ENCODE measurements at regions not wholly inside any gene's neighbourhood (a gene's known extent, or its start where the extent isn't known, plus 50 kb on each side); places are given as distances from the start of the nearest gene placed in this dataset.

DNA sequence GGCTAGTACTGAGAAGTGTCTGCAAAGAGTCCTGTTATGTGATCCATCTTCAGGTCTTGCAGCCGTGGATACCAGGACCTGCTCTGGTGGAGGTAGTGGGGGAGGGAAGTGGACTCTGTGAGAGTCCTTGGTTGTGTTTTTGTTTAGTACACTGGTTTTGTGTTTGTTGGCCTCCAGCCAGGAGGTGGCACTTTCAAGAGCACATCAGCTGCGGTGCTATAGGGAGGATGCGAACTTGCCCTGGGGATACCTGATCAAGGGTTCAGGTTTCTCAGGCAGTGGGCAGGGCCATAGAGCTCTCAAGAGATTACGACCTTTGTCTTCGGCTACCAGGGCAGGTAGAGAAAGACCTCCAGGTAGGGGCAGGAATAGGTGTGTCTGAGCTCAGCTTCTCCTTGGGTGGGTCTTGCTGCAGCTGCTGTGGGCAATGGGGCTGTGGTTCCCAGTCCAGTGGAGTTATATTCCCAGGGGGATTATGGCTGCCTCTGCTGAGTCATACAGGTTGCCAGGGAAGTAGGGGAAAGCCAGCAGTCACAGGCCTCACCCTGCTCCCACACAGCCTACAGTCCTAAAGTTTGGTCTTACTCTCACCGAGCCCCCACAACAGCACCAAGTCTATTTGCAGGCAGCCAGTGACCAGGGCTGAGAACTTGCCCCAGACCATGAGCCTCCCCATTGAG lies 132.8 kb upstream of the NPHP3 start:
- intact Hi-C loops (cut with DNase I), result no loop called here
- no peak for DNase-seq
- Histone ChIP-seq H3K4me3 (ENCODE audit: low read length in 2 of 2) (no peak overlapping the region), H3K4me1 (ENCODE audit: control insufficient read depth in 1 of 2, insufficient read depth in 2 of 2, low read length in 2 of 2) (no peaks in the 10 kb centered on the region), H3K27ac (ENCODE audit: low read depth in 1 of 2, low read length in 2 of 2) (no peak overlapping the region), H3K9me3 (ENCODE audit: control insufficient read depth, low read length) (peaks cover 1% of the 10 kb centered on the region), H3K36me3 (ENCODE audit: control insufficient read depth in 1 of 2, insufficient read depth in 2 of 2, low read length in 1 of 2) (no peaks in the 10 kb centered on the region), H3K27me3 (ENCODE audit: control insufficient read depth in 1 of 2, insufficient read depth in 2 of 2, low read length in 1 of 2) (no peaks in the 10 kb centered on the region)
- 88 to 91% methylated on average over 6 of the region's 6 CpGs for WGBS, 2 donors
- ATAC-seq (ENCODE audit: low FRiP score), result no peak

DNA sequence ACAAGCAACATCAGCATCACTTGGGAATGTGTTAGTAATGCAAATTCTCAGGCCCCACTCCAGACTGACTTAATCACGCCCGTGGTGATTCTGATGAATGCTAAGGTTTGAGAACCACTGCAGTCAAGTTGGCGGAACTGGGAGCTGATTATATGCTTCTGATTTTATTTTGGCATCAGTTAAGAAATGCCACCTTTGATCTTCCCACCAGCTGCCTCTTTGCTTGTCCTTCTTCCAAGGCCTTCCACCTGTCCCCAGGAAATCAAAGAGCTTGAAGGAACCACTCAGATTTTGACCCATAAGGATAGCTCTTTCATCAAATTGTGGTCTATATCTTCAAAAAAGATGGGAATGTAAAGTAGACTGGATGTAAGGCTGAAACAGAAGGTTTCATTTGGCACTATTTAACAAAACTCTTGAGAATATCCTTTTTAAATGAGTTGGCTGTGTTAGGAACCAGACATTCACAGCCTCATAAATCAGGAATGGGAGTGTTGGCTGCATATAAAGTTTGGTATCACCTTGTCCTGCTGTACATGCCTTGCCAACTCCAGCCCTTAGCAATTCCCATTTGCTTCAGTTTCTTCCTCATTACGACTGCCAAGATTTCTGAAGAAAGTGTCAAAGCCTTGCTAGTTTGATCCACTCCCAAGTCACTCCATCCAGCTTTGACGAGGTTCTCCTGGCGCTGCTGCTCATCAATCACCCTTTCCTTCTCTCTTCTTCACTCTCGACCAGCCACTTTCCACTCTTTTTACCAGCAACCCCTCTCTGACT lies 125.8 kb upstream of the NPHP3 start:
- ATAC-seq (ENCODE audit: low FRiP score) (no peak), DNase-seq (no peak)
- WGBS, 2 donors, result 62 to 63% methylated on average over 7 of the region's 7 CpGs
- Histone ChIP-seq H3K9me3 (ENCODE audit: control insufficient read depth, low read length) (no peaks in the 10 kb centered on the region), H3K4me1 (ENCODE audit: control insufficient read depth in 1 of 2, insufficient read depth in 2 of 2, low read length in 2 of 2) (no peaks in the 10 kb centered on the region), H3K4me3 (ENCODE audit: low read length in 2 of 2) (no peak overlapping the region), H3K36me3 (ENCODE audit: control insufficient read depth in 1 of 2, insufficient read depth in 2 of 2, low read length in 1 of 2) (no peaks in the 10 kb centered on the region), H3K27ac (ENCODE audit: low read depth in 1 of 2, low read length in 2 of 2) (no peak overlapping the region), H3K27me3 (ENCODE audit: control insufficient read depth in 1 of 2, insufficient read depth in 2 of 2, low read length in 1 of 2) (no peaks in the 10 kb centered on the region)
- intact Hi-C loops (cut with DNase I), result no loop called here

DNA sequence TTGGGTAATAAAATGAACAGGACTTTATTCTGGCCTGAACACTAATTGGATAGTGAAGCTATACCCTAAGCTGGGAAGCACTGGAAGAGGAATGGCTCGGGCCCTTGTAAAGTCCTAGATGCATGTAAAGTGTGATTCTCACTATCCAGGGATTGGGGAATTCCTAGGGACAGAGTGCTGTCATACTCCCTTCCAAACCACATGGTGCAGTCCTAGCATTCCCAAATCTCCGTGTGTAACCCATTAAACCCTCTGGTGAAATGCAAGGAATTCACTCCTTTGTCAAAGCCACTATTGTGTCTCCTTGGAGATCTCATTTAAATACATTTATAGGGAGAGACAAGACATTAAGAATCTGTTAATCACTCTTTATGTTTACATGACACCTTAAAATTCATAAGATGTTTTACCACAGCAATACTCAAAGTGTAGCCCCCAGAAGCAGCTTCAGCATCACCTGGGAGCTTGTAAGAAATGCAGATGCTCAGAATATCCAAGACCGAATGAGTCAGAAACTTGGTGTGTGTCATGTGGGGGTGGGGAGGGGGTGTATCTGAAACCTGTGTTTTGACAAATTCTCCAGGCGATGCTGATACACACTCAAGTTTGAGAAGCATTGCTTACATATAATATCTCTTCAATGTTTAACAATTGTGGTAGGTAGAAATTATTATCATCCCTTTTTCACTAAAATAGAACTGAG lies 121.8 kb upstream of the NPHP3 start:
- no peaks in the 10 kb centered on the region for H3K36me3 ChIP-seq (ENCODE audit: control insufficient read depth in 1 of 2, insufficient read depth in 2 of 2, low read length in 1 of 2)
- H3K27me3 ChIP-seq (ENCODE audit: control insufficient read depth in 1 of 2, insufficient read depth in 2 of 2, low read length in 1 of 2), result no peaks in the 10 kb centered on the region
- H3K27ac ChIP-seq (ENCODE audit: low read depth in 1 of 2, low read length in 2 of 2), result no peak overlapping the region
- DNase-seq, result no peak
- H3K9me3 ChIP-seq (ENCODE audit: control insufficient read depth, low read length), result no peaks in the 10 kb centered on the region
- H3K4me3 ChIP-seq (ENCODE audit: low read length in 2 of 2), result no peak overlapping the region
- 69 to 83% methylated on average over 4 of the region's 4 CpGs for WGBS, 2 donors
- intact Hi-C loops (cut with DNase I), result no loop called here
- ATAC-seq (ENCODE audit: low FRiP score), result no peak
- H3K4me1 ChIP-seq (ENCODE audit: control insufficient read depth in 1 of 2, insufficient read depth in 2 of 2, low read length in 2 of 2), result no peaks in the 10 kb centered on the region

DNA sequence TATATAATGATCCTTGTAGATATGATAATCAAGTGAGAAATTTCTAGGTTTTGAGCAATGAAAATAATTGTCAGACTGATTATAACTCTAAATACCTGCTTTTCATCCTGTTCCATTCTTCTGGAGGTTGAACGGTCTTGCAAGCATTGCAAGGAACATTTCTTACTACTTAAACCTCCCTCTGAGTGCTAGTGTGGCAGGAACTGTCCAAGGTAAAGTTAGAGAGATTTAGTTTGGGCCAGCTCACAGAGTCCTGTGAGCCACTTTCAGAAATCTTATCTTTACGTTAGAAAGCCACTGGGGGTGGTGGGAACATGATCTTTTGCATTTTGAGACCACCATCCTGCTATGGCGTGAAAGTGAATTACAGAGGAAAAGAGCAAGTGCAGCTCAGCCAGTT lies 121.1 kb upstream of the NPHP3 start:
- no peaks in the 10 kb centered on the region for H3K36me3 ChIP-seq (ENCODE audit: control insufficient read depth in 1 of 2, insufficient read depth in 2 of 2, low read length in 1 of 2)
- no peak for ATAC-seq (ENCODE audit: low FRiP score)
- no peak for DNase-seq
- H3K27me3 ChIP-seq (ENCODE audit: control insufficient read depth in 1 of 2, insufficient read depth in 2 of 2, low read length in 1 of 2), result no peaks in the 10 kb centered on the region
- 54 to 59% methylated on average over 3 of the region's 3 CpGs for WGBS, 2 donors
- intact Hi-C loops (cut with DNase I), result no loop called here
- no peaks in the 10 kb centered on the region for H3K4me1 ChIP-seq (ENCODE audit: control insufficient read depth in 1 of 2, insufficient read depth in 2 of 2, low read length in 2 of 2)
- no peak overlapping the region for H3K4me3 ChIP-seq (ENCODE audit: low read length in 2 of 2)
- no peak overlapping the region for H3K27ac ChIP-seq (ENCODE audit: low read depth in 1 of 2, low read length in 2 of 2)
- H3K9me3 ChIP-seq (ENCODE audit: control insufficient read depth, low read length), result no peaks in the 10 kb centered on the region

- Histone ChIP-seq H3K4me1 (ENCODE audit: control insufficient read depth in 1 of 2, insufficient read depth in 2 of 2, low read length in 2 of 2) (no peaks in the 10 kb centered on the region), H3K27me3 (ENCODE audit: control insufficient read depth in 1 of 2, insufficient read depth in 2 of 2, low read length in 1 of 2) (no peaks in the 10 kb centered on the region), H3K4me3 (ENCODE audit: low read length in 2 of 2) (no peak overlapping the region), H3K27ac (ENCODE audit: low read depth in 1 of 2, low read length in 2 of 2) (no peak overlapping the region), H3K9me3 (ENCODE audit: control insufficient read depth, low read length) (no peaks in the 10 kb centered on the region), H3K36me3 (ENCODE audit: control insufficient read depth in 1 of 2, insufficient read depth in 2 of 2, low read length in 1 of 2) (no peaks in the 10 kb centered on the region)
- ATAC-seq (ENCODE audit: low FRiP score), result no peak
- no peak for DNase-seq
- intact Hi-C loops (cut with DNase I), result no loop called here
- 90 to 96% methylated on average over 2 of the region's 2 CpGs for WGBS, 2 donors
Observed at GRCh38 chr3:132841621-132842020, 119.4 kb upstream of the NPHP3 start.

DNA sequence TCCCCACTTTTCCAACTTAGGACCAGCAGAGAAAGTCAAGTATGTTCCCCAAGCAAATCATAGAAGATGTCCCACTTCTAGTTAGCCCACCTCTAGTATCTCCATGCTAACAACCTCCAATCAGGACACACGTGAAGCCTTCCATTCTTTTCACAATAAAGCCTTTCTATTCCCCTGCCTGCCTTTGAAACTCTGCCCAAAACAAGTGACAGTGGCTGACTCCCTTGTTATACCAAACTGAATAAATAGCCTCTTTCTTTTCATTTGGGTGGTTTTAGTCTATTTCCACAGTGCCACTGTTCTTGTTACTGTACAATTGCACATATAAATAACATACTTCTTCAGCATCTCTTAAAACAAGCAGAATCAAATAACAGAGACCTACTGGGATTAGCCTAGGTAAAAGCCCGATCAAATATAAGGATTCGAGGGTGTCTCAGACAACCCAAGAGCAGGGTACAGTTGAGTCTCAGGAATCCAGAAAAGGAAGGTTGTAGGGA lies 118.0 kb upstream of the NPHP3 start:
- DNase-seq (no peak), ATAC-seq (ENCODE audit: low FRiP score) (no peak)
- no peak overlapping the region for H3K27ac ChIP-seq (ENCODE audit: low read depth in 1 of 2, low read length in 2 of 2)
- no peaks in the 10 kb centered on the region for H3K27me3 ChIP-seq (ENCODE audit: control insufficient read depth in 1 of 2, insufficient read depth in 2 of 2, low read length in 1 of 2)
- 29 to 62% methylated on average over 3 of the region's 3 CpGs for WGBS, 2 donors
- H3K4me3 ChIP-seq (ENCODE audit: low read length in 2 of 2), result no peak overlapping the region
- H3K9me3 ChIP-seq (ENCODE audit: control insufficient read depth, low read length), result no peaks in the 10 kb centered on the region
- H3K4me1 ChIP-seq (ENCODE audit: control insufficient read depth in 1 of 2, insufficient read depth in 2 of 2, low read length in 2 of 2), result no peaks in the 10 kb centered on the region
- intact Hi-C loops (cut with DNase I), result no loop called here
- no peaks in the 10 kb centered on the region for H3K36me3 ChIP-seq (ENCODE audit: control insufficient read depth in 1 of 2, insufficient read depth in 2 of 2, low read length in 1 of 2)

DNA sequence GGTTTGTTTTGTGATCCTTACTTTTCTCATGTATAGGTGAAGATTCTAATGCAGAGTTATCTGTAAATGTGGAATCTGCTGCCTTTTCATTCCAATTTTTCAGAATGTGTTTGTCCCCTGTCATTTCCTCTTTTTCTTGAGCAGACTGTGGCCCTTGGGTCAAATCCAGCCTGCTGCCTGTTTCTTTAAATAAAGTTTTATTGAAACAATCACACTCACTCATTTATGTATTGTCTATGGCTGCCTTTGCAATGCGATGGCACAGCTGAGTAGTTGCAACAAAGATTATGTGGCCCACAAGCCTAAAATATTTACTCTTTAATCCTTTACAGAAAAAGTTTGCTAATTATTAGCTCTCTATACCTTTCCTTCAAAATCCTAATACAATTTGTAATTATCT lies 116.3 kb upstream of the NPHP3 start:
- no peaks in the 10 kb centered on the region for H3K36me3 ChIP-seq (ENCODE audit: control insufficient read depth in 1 of 2, insufficient read depth in 2 of 2, low read length in 1 of 2)
- no peak overlapping the region for H3K4me3 ChIP-seq (ENCODE audit: low read length in 2 of 2)
- H3K4me1 ChIP-seq (ENCODE audit: control insufficient read depth in 1 of 2, insufficient read depth in 2 of 2, low read length in 2 of 2), result no peaks in the 10 kb centered on the region
- no peak overlapping the region for H3K27ac ChIP-seq (ENCODE audit: low read depth in 1 of 2, low read length in 2 of 2)
- ATAC-seq (ENCODE audit: low FRiP score) (no peak), DNase-seq (no peak)
- H3K9me3 ChIP-seq (ENCODE audit: control insufficient read depth, low read length), result no peaks in the 10 kb centered on the region
- 94 to 97% methylated on average over 1 of the region's 1 CpG for WGBS, 2 donors
- no peaks in the 10 kb centered on the region for H3K27me3 ChIP-seq (ENCODE audit: control insufficient read depth in 1 of 2, insufficient read depth in 2 of 2, low read length in 1 of 2)
- intact Hi-C loops (cut with DNase I), result no loop called here

DNA sequence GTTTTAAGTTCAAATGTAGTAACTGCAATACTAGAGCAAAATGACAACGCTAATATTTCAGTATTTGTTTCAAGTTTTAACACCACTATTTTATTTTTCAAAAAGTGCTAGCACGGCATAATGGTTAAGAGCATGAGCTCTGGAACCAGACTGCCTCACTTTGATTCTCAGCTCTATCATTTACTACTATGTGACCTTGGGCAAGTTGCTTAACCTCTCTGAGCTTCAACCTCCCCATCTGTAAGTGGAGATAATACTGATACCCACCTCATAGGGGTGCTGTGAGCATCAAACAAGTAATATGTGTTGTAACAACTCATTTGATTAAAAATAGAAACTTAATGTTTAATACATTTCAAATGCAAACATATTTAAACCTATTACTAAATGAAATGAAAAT lies 115.4 kb upstream of the NPHP3 start:
- Histone ChIP-seq H3K36me3 (ENCODE audit: control insufficient read depth in 1 of 2, insufficient read depth in 2 of 2, low read length in 1 of 2) (no peaks in the 10 kb centered on the region), H3K9me3 (ENCODE audit: control insufficient read depth, low read length) (no peaks in the 10 kb centered on the region), H3K4me1 (ENCODE audit: control insufficient read depth in 1 of 2, insufficient read depth in 2 of 2, low read length in 2 of 2) (no peaks in the 10 kb centered on the region), H3K4me3 (ENCODE audit: low read length in 2 of 2) (no peak overlapping the region), H3K27me3 (ENCODE audit: control insufficient read depth in 1 of 2, insufficient read depth in 2 of 2, low read length in 1 of 2) (no peaks in the 10 kb centered on the region), H3K27ac (ENCODE audit: low read depth in 1 of 2, low read length in 2 of 2) (no peak overlapping the region)
- intact Hi-C loops (cut with DNase I), result no loop called here
- DNase-seq (no peak), ATAC-seq (ENCODE audit: low FRiP score) (no peak)
- 88 to 89% methylated on average over 2 of the region's 2 CpGs for WGBS, 2 donors

Data from aorta (tissue), 5 donors.